ENCODE measurements at regions not wholly inside any gene's neighbourhood (a gene's known extent, or its start where the extent isn't known, plus 50 kb on each side); places are given as distances from the start of the nearest gene placed in this dataset.

GRCh38 chr12:58365087-58365390 is 423.7 kb downstream of the ATP23 start:
- no peaks in the 10 kb centered on the region for H3K9me2 ChIP-seq (ENCODE audit: insufficient read depth)
- no peaks in the 10 kb centered on the region for H3K36me3 ChIP-seq (ENCODE audit: control insufficient read depth in 1 of 2, insufficient read depth in 2 of 2, low read length in 2 of 2)
- no peak overlapping the region for H3K9ac ChIP-seq (ENCODE audit: low read length)
- intact Hi-C loops (cut with micrococcal nuclease) = no loop called here
- H2AFZ ChIP-seq (ENCODE audit: low read depth, low read length, poor library complexity, severe bottlenecking) = no peak overlapping the region
- RAD21 ChIA-PET (ENCODE audit: low non-redundant PET in 1 of 2, low total read pairs in 2 of 2, uncharacterized antibody in 2 of 2, unreplicated experiment in 2 of 2) = no interaction called here
- H3K79me2 ChIP-seq (ENCODE audit: insufficient read depth, low read length) = no peaks in the 10 kb centered on the region
- peaks cover 0 to 8% of the 10 kb centered on the region in 2 experiments; a peak in 2 of 4 replicates for H3K4me1 ChIP-seq (ENCODE audit: control insufficient read depth in 1 of 2, insufficient read depth in 2 of 2, low read length in 2 of 2)
- H3K27ac ChIP-seq (ENCODE audit: low read depth, low read length) = no peak overlapping the region
- H4K20me1 ChIP-seq (ENCODE audit: insufficient read depth) = no peaks in the 10 kb centered on the region
- no TSS peak for BruUV-seq (replicated peaks)
- POLR2A ChIA-PET = no interaction called here
- no peak overlapping the region for H3K4me3 ChIP-seq (replicated peaks in 1 of 2; ENCODE audit: low read depth in 1 of 2, low read length in 2 of 2)
- no peak for TF ChIP-seq CBX3 (IDR thresholded peaks at IDR 0.05; ENCODE audit: low read depth)
- TF ChIP-seq JUND (IDR thresholded peaks at IDR 0.05) = no peak
- no peak for TF ChIP-seq YY1 (IDR thresholded peaks at IDR 0.05; ENCODE audit: extremely low read depth, insufficient replicate concordance, low read depth, low read length)
- TF ChIP-seq POLR2AphosphoS5 (IDR thresholded peaks at IDR 0.05; ENCODE audit: low read depth, low read length) = no peak
- TF ChIP-seq RAD21 (IDR thresholded peaks at IDR 0.05; ENCODE audit: low read depth) = no peak
- no peak for TF ChIP-seq POLR2A (IDR thresholded peaks at IDR 0.05; ENCODE audit: borderline replicate concordance, extremely low read depth, insufficient read depth, insufficient read length)
- no peak for TF ChIP-seq SRF (IDR thresholded peaks at IDR 0.05; ENCODE audit: low read depth)
- TF ChIP-seq CTCF (IDR thresholded peaks at IDR 0.05 in 2 of 3, conservative IDR thresholded peaks at IDR 0.05 in 1 of 3; ENCODE audit: borderline replicate concordance in 1 of 3, insufficient read depth in 1 of 3, low read depth in 2 of 3, low read length in 2 of 3) = no peak
- no peak for TF ChIP-seq EGR1 (IDR thresholded peaks at IDR 0.05; ENCODE audit: low read depth)
- no peak for TF ChIP-seq ZFX (IDR thresholded peaks at IDR 0.05)
- TF ChIP-seq REST (IDR thresholded peaks at IDR 0.05; ENCODE audit: low read depth) = no peak
- TF ChIP-seq TCF7L2 (IDR thresholded peaks at IDR 0.05; ENCODE audit: borderline replicate concordance, extremely low read depth, insufficient read depth, insufficient read length) = no peak
- DNase-seq (ENCODE audit: low read depth, low spot score) = no peak
- CTCF ChIA-PET = no interaction called here
- no peaks in the 10 kb centered on the region for H3K27me3 ChIP-seq (ENCODE audit: insufficient read depth, low read length)
- ATAC-seq = no peak
- H3K9me3 ChIP-seq (ENCODE audit: control insufficient read depth in 1 of 2, insufficient read depth in 1 of 2, low read depth in 1 of 2, low read length in 2 of 2) = no peaks in the 10 kb centered on the region
- peak overlapping the region; percentile 35; the same call in 1 of the 2 replicates for H3K4me2 ChIP-seq (ENCODE audit: low read length)
